Adipocyte (in vitro differentiated cells): ENCODE measurements at regions not wholly inside any gene's neighbourhood (a gene's known extent, or its start where the extent isn't known, plus 50 kb on each side); places are given as distances from the start of the nearest gene placed in this dataset.

Experiments used
- DNase-seq: peaks from one replicate; pipeline ENCODE4 v3.0.0-alpha.2; 2015; ENCODE audit warnings: low read depth
- H3K27me3 ChIP-seq: replicated peaks from 2 replicates; pipeline ENCODE4 v1.7.0; 2013; ENCODE audit warnings: mild to moderate bottlenecking, low read length, moderate library complexity; ENCODE audit not compliant: control insufficient read depth, insufficient read depth
- H3K36me3 ChIP-seq: 2 replicates; pipeline ENCODE4 v1.7.0; 2013; ENCODE audit warnings: low read length, mild to moderate bottlenecking, moderate library complexity; ENCODE audit not compliant: control insufficient read depth, insufficient read depth, severe bottlenecking
- H3K4me1 ChIP-seq: 2 replicates; pipeline ENCODE4 v1.7.0; 2013; ENCODE audit warnings: mild to moderate bottlenecking, low read length, moderate library complexity; ENCODE audit not compliant: control insufficient read depth, insufficient read depth
- H3K4me3 ChIP-seq: 2 replicates; pipeline ENCODE4 v1.7.0; 2013; ENCODE audit warnings: mild to moderate bottlenecking, low read length, moderate library complexity
- H3K9ac ChIP-seq: 2 replicates; pipeline ENCODE4 v1.7.0; 2013; ENCODE audit warnings: mild to moderate bottlenecking, low read length, moderate library complexity
- H3K9me3 ChIP-seq: 2 replicates; pipeline ENCODE4 v1.7.0; 2013; ENCODE audit warnings: mild to moderate bottlenecking, low read length, moderate library complexity; ENCODE audit not compliant: control insufficient read depth

DNA sequence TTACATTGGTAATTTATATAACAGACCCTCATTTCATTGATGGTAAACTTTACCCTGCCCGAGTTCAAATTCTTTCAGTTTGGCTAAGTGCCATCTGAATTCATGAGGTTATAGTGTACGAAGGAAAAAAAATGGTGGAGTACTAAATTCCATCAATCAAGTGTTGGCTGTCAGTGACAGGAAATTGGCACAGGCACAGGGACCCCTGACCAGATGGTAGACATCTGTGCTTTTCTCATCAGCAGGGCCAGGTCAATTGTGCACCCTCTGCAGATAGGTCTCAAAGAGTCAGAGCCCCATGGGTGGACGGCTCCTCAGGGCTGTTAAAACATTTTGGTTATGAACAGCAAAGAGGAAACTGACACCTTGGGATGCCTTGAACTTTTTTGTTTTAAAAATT, 439.2 kb downstream of the SETBP1 start:
- no peaks in the 10 kb centered on the region for H3K36me3 ChIP-seq
- no peaks in the 10 kb centered on the region for H3K4me1 ChIP-seq
- H3K27me3 ChIP-seq: no peaks in the 10 kb centered on the region
- H3K4me3 ChIP-seq: no peak overlapping the region
- no peak for DNase-seq
- H3K9ac ChIP-seq: no peak overlapping the region
- no peaks in the 10 kb centered on the region for H3K9me3 ChIP-seq

- Histone ChIP-seq H3K27me3 (no peaks in the 10 kb centered on the region), H3K4me1 (no peaks in the 10 kb centered on the region), H3K36me3 (no peaks in the 10 kb centered on the region), H3K4me3 (no peak overlapping the region), H3K9ac (no peak overlapping the region), H3K9me3 (no peaks in the 10 kb centered on the region)
- no peak for DNase-seq
These were observed 440.5 kb downstream of the SETBP1 start for GRCh38 chr18:45121146-45121545.

- no peaks in the 10 kb centered on the region for H3K9me3 ChIP-seq
- H3K36me3 ChIP-seq: no peaks in the 10 kb centered on the region
- H3K9ac ChIP-seq: no peak overlapping the region
- H3K4me3 ChIP-seq: no peak overlapping the region
- H3K4me1 ChIP-seq: no peaks in the 10 kb centered on the region
- H3K27me3 ChIP-seq: no peaks in the 10 kb centered on the region
- peak; percentile 2 for DNase-seq
These were observed 441.8 kb downstream of the SETBP1 start for GRCh38 chr18:45122506-45122905.

GRCh38 chr18:45127405-45127804, 446.7 kb downstream of the SETBP1 start:
- Histone ChIP-seq H3K27me3 (no peaks in the 10 kb centered on the region), H3K4me1 (no peaks in the 10 kb centered on the region), H3K36me3 (no peaks in the 10 kb centered on the region), H3K4me3 (no peak overlapping the region), H3K9ac (no peak overlapping the region), H3K9me3 (no peaks in the 10 kb centered on the region)
- peak; percentile 26 for DNase-seq

GRCh38 chr18:45133276-45133675, 452.6 kb downstream of the SETBP1 start:
- no peak overlapping the region for H3K9ac ChIP-seq
- no peak overlapping the region for H3K4me3 ChIP-seq
- H3K9me3 ChIP-seq: no peaks in the 10 kb centered on the region
- H3K36me3 ChIP-seq: no peaks in the 10 kb centered on the region
- DNase-seq: peak; percentile 18
- no peaks in the 10 kb centered on the region for H3K4me1 ChIP-seq
- no peaks in the 10 kb centered on the region for H3K27me3 ChIP-seq

DNA sequence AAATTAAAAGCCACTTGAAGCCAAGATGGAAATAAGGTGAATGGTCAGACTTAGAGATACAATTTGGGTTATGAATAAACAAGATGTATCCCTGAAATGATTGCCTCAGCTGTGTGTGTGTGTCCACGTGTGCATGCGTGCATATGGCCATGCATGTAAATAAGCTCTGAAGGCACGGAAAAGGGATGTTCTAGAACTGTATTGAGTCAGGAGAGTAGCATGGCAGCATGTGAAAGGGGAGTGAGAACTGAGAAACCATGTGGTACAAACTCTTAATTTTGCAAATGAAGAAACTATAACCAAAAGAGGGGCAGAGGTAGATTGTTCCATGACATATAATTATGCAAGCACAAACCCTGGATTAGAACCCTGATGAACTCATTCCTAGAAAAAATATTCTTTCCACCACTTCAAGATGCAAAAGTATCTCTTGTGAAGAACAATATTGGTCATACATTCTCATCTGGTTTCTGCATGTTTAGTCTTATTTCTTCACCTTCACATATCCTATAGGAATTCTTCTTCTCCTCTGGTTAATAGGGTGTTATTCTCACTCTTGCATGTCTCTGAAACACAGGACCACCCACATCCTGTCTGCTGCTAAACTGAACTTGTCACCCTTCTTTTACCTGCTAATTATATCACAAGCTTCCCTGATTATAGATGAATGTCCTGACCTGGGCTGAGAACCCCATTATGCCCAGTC, 455.8 kb downstream of the SETBP1 start:
- H3K36me3 ChIP-seq: no peaks in the 10 kb centered on the region

DNA sequence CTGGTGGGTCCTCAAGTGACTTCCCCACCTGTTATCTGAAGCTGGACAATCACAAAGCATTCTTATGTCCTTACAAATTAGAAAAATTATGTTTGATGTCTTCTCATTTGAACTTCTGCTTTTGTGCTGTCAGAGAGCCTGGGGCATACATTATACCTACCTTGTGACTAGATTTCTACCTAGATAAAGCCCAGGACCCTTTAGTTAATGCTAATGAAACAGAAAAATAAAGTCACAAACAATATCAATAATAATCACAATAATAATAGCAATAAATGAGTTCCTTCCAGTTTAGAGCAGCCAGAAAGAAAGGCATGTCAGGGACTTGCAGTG, 456.4 kb downstream of the SETBP1 start:
- H3K36me3 ChIP-seq: no peaks in the 10 kb centered on the region
- no peaks in the 10 kb centered on the region for H3K4me1 ChIP-seq
- H3K9ac ChIP-seq: no peak overlapping the region
- H3K4me3 ChIP-seq: no peak overlapping the region
- H3K27me3 ChIP-seq: no peaks in the 10 kb centered on the region
- no peak for DNase-seq
- H3K9me3 ChIP-seq: peaks cover 7% of the 10 kb centered on the region

More for the DNA sequence above, 455.8 kb downstream of the SETBP1 start:
- H3K9me3 ChIP-seq: peaks cover 7% of the 10 kb centered on the region
- no peak overlapping the region for H3K9ac ChIP-seq
- H3K27me3 ChIP-seq: no peaks in the 10 kb centered on the region
- DNase-seq: no peak
- H3K4me3 ChIP-seq: no peak overlapping the region
- H3K4me1 ChIP-seq: no peaks in the 10 kb centered on the region

DNA sequence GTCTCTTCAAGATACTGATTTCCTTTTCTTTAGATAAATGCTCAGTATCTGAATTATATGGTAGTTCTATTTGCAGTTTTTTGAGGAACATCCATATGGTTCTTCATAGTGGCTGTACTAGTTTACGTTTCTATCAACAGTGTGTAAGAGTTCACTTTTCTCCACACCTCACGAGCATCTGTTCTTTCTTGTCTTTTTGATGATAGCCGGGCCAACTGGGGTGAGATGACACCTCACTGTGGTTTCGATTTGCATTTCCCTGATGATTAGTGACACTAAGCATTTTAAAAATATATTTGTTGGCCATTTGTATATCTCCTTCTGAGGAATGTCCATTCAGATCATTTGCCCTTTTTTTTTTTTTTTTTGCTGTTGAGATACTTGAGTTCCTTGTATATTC, 458.8 kb downstream of the SETBP1 start:
- H3K4me1 ChIP-seq: no peaks in the 10 kb centered on the region
- no peaks in the 10 kb centered on the region for H3K27me3 ChIP-seq
- peaks cover 7% of the 10 kb centered on the region for H3K9me3 ChIP-seq
- H3K36me3 ChIP-seq: no peaks in the 10 kb centered on the region
- H3K4me3 ChIP-seq: no peak overlapping the region
- no peak for DNase-seq
- no peak overlapping the region for H3K9ac ChIP-seq

DNA sequence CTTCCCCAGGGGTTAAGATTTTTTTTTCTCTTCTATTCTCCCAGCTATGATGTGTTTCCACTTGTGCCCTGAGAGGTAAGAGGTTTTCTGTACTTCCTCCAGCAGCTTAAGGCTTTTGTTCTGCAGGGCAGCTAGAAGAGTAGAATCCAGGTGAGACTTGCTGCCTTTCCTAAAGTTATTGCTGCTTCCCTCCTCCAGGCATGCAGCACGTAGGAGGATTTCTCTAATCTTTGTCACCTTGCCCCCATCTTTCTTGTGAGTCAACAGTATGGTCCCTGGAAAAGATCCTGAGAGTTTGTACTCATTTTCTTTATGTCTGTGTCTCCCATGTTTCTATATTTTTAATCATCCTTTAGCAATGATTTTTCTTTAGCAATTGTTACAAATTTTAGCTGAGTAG, 462.2 kb downstream of the SETBP1 start:
- H3K9me3 ChIP-seq: peaks cover 7% of the 10 kb centered on the region
- DNase-seq: no peak

DNA sequence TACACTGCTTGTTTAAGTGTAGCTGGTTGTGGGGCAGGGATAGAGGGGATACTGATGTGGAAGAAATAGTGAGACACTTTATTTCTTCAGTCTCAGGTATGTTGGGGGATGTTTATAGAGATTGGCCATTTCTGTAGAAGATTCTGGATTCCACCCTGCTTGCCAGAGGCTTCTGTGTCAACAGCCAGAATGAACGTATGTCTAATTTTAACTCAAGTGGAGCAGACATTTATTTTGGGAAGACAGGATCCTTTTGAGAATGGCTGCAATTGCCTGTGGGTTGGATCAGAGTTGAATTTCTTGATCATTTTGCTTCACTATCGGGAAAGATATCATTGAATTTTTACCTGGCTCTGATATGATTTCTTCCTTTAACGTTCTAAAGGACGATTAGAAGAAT, 465.6 kb upstream of the SLC14A2 start:
- H3K36me3 ChIP-seq: no peaks in the 10 kb centered on the region
- no peaks in the 10 kb centered on the region for H3K9me3 ChIP-seq
- no peaks in the 10 kb centered on the region for H3K27me3 ChIP-seq
- no peak overlapping the region for H3K4me3 ChIP-seq
- no peak overlapping the region for H3K9ac ChIP-seq
- H3K4me1 ChIP-seq: no peaks in the 10 kb centered on the region
- no peak for DNase-seq

More for the DNA sequence above, 462.2 kb downstream of the SETBP1 start:
- H3K4me1 ChIP-seq: no peaks in the 10 kb centered on the region
- H3K27me3 ChIP-seq: no peaks in the 10 kb centered on the region
- H3K4me3 ChIP-seq: no peak overlapping the region
- H3K9ac ChIP-seq: no peak overlapping the region
- no peaks in the 10 kb centered on the region for H3K36me3 ChIP-seq

DNA sequence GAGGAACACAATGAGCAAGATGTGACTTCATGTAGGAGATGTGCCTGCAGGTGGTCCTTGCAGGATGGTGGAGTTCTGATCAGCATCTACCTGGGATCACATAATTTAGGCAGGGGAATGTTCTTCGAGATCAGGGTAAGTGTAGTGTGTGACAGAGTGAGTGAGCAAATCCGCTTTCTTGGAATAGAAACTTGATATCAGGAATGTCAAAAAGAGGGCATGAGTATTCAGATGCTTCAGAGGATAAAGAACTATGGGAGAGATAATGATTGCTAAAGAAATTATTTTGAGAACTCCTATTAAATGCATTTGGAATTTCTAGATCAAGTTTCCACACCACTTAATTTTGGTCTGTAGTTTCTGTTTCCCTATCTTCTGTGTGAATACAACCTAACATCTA, 463.6 kb upstream of the SLC14A2 start:
- Histone ChIP-seq H3K4me1 (peaks cover 6% of the 10 kb centered on the region), H3K36me3 (no peaks in the 10 kb centered on the region), H3K4me3 (no peak overlapping the region), H3K9ac (no peak overlapping the region), H3K9me3 (no peaks in the 10 kb centered on the region), H3K27me3 (no peaks in the 10 kb centered on the region)
- DNase-seq: no peak

- H3K36me3 ChIP-seq: no peaks in the 10 kb centered on the region
- no peak overlapping the region for H3K4me3 ChIP-seq
- no peaks in the 10 kb centered on the region for H3K27me3 ChIP-seq
- peaks cover 18% of the 10 kb centered on the region for H3K4me1 ChIP-seq
- no peak overlapping the region for H3K9ac ChIP-seq
- no peaks in the 10 kb centered on the region for H3K9me3 ChIP-seq
- no peak for DNase-seq
These were observed 459.8 kb upstream of the SLC14A2 start for GRCh38 chr18:45155526-45155925.
